ENCODE measurements at regions not wholly inside any gene's neighbourhood (a gene's known extent, or its start where the extent isn't known, plus 50 kb on each side); places are given as distances from the start of the nearest gene placed in this dataset.

GRCh38 chr3:147269907-147270306, 136.4 kb downstream of the ZIC4 start:
- TF ChIP-seq EZH2phosphoT487 (IDR thresholded peaks at IDR 0.05; ENCODE audit: unreplicated experiment), result no peak
- no peak for TF ChIP-seq EZH2 (IDR thresholded peaks at IDR 0.05; ENCODE audit: low read depth, unreplicated experiment)
- TF ChIP-seq, protein P1, sequence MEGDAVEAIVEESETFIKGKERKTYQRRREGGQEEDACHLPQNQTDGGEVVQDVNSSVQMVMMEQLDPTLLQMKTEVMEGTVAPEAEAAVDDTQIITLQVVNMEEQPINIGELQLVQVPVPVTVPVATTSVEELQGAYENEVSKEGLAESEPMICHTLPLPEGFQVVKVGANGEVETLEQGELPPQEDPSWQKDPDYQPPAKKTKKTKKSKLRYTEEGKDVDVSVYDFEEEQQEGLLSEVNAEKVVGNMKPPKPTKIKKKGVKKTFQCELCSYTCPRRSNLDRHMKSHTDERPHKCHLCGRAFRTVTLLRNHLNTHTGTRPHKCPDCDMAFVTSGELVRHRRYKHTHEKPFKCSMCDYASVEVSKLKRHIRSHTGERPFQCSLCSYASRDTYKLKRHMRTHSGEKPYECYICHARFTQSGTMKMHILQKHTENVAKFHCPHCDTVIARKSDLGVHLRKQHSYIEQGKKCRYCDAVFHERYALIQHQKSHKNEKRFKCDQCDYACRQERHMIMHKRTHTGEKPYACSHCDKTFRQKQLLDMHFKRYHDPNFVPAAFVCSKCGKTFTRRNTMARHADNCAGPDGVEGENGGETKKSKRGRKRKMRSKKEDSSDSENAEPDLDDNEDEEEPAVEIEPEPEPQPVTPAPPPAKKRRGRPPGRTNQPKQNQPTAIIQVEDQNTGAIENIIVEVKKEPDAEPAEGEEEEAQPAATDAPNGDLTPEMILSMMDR (conservative IDR thresholded peaks at IDR 0.05; ENCODE audit: low read depth in 2 of 2), result no peak; a peak in 1 of 4 replicates
- no peak for TF ChIP-seq NANOG (IDR thresholded peaks at IDR 0.05; ENCODE audit: borderline replicate concordance)
- no peak for TF ChIP-seq ZNF331 (CRISPR knock-in tag; IDR thresholded peaks at IDR 0.05; ENCODE audit: low read depth)
- TF ChIP-seq STAT1 (IDR thresholded peaks at IDR 0.05; ENCODE audit: unreplicated experiment), result no peak
- TF ChIP-seq POLR2AphosphoS5 (IDR thresholded peaks at IDR 0.05; ENCODE audit: low read depth), result no peak
- TF ChIP-seq REST (IDR thresholded peaks at IDR 0.05; ENCODE audit: unreplicated experiment), result no peak
- TF ChIP-seq ETS1 (IDR thresholded peaks at IDR 0.05), result no peak
- no peak for TF ChIP-seq CREB1 (CRISPR knock-in tag; IDR thresholded peaks at IDR 0.05; ENCODE audit: low read depth)
- no peak for TF ChIP-seq ZNF462 (CRISPR knock-in tag; IDR thresholded peaks at IDR 0.05)
- TF ChIP-seq JUNB (IDR thresholded peaks at IDR 0.05; ENCODE audit: unreplicated experiment), result no peak
- no peak for TF ChIP-seq ZNF114 (CRISPR knock-in tag; IDR thresholded peaks at IDR 0.05)
